22Rv1 (cell line): ENCODE measurements at regions not wholly inside any gene's neighbourhood (a gene's known extent, or its start where the extent isn't known, plus 50 kb on each side); places are given as distances from the start of the nearest gene placed in this dataset.

Experiments used
- ZFX ChIP-seq: fragments of 450-650 bp; IDR thresholded peaks from 2 replicates; pipeline ENCODE4 v1.6.1; 2017; ENCODE audit warnings: antibody characterized with exemption, borderline replicate concordance
- TF ChIP-seq, protein P1 (sequence below): fragments of 450-650 bp; IDR thresholded peaks from 2 replicates; pipeline ENCODE4 v1.5.1; 2017; ENCODE audit warnings: mild to moderate bottlenecking

- TF ChIP-seq, protein P1, sequence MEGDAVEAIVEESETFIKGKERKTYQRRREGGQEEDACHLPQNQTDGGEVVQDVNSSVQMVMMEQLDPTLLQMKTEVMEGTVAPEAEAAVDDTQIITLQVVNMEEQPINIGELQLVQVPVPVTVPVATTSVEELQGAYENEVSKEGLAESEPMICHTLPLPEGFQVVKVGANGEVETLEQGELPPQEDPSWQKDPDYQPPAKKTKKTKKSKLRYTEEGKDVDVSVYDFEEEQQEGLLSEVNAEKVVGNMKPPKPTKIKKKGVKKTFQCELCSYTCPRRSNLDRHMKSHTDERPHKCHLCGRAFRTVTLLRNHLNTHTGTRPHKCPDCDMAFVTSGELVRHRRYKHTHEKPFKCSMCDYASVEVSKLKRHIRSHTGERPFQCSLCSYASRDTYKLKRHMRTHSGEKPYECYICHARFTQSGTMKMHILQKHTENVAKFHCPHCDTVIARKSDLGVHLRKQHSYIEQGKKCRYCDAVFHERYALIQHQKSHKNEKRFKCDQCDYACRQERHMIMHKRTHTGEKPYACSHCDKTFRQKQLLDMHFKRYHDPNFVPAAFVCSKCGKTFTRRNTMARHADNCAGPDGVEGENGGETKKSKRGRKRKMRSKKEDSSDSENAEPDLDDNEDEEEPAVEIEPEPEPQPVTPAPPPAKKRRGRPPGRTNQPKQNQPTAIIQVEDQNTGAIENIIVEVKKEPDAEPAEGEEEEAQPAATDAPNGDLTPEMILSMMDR = no peak
- no peak for TF ChIP-seq ZFX
Observed at GRCh38 chr18:69128978-69129377, 271.7 kb upstream of the DOK6 start.
